NT2/D1 (cell line): ENCODE measurements at regions not wholly inside any gene's neighbourhood (a gene's known extent, or its start where the extent isn't known, plus 50 kb on each side); places are given as distances from the start of the nearest gene placed in this dataset.

Source experiments
- SUZ12 ChIP-seq: IDR thresholded peaks from 2 replicates; pipeline ENCODE4 v1.6.1; 2011; ENCODE audit not compliant: insufficient read length, insufficient read depth; ENCODE audit errors: extremely low read depth
- YY1 ChIP-seq: IDR thresholded peaks from 2 replicates; pipeline ENCODE4 v1.6.1; 2011; ENCODE audit not compliant: insufficient read length, insufficient read depth
- ZNF274 ChIP-seq: IDR thresholded peaks from 2 replicates; pipeline ENCODE4 v1.6.1; 2011; ENCODE audit warnings: mild to moderate bottlenecking, low read depth, low read length

- TF ChIP-seq YY1 (no peak), SUZ12 (no peak), ZNF274 (no peak)
Observed at GRCh38 chr17:77425791-77426641, 285.2 kb downstream of the SEC14L1 start.
